PC-3 (cell line): ENCODE measurements at regions not wholly inside any gene's neighbourhood (a gene's known extent, or its start where the extent isn't known, plus 50 kb on each side); places are given as distances from the start of the nearest gene placed in this dataset.

Experiments used
- EZH2 ChIP-seq: fragments of 300-600 bp; sonication (generic); IDR thresholded peaks from one replicate; pipeline ENCODE4 v1.6.1; 2017; ENCODE audit warnings: antibody characterized with exemption, mild to moderate bottlenecking, low read length; ENCODE audit not compliant: unreplicated experiment
- TF ChIP-seq, protein P1 (sequence below): fragments of 300-600 bp; sonication (generic); conservative IDR thresholded peaks from 2 replicates; pipeline ENCODE4 v1.5.1; 2017; ENCODE audit warnings: antibody characterized with exemption, low read depth, mild to moderate bottlenecking, low read length

DNA sequence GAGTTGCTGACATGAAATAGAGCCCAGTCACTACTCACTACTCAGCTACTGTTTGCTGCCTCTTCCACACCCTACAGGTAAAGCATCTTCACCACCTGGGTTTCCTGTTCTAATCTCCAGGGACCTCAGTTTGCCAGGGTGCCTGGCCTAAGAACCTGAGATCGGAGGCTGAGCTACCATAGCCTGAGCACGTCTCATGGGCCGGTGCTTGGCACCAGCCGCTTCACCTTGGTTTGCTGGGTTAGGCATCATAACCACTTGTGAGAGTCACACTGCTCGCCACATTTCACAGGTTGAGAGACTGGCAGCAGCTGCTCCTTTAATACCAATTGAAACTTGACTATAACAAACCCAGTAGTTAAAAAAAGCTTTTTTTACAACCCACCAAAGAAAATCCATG lies 75.1 kb downstream of the EMX2 start:
- TF ChIP-seq, protein P1, sequence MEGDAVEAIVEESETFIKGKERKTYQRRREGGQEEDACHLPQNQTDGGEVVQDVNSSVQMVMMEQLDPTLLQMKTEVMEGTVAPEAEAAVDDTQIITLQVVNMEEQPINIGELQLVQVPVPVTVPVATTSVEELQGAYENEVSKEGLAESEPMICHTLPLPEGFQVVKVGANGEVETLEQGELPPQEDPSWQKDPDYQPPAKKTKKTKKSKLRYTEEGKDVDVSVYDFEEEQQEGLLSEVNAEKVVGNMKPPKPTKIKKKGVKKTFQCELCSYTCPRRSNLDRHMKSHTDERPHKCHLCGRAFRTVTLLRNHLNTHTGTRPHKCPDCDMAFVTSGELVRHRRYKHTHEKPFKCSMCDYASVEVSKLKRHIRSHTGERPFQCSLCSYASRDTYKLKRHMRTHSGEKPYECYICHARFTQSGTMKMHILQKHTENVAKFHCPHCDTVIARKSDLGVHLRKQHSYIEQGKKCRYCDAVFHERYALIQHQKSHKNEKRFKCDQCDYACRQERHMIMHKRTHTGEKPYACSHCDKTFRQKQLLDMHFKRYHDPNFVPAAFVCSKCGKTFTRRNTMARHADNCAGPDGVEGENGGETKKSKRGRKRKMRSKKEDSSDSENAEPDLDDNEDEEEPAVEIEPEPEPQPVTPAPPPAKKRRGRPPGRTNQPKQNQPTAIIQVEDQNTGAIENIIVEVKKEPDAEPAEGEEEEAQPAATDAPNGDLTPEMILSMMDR, result no peak
- TF ChIP-seq EZH2, result no peak
